ENCODE measurements at regions not wholly inside any gene's neighbourhood (a gene's known extent, or its start where the extent isn't known, plus 50 kb on each side); places are given as distances from the start of the nearest gene placed in this dataset.

- no peak for TF ChIP-seq CTCF (IDR thresholded peaks at IDR 0.05; ENCODE audit: insufficient read depth, low read depth, low read length)
- DNase-seq (ENCODE audit: low read depth), result no peak
- no peak overlapping the region for H3K4me3 ChIP-seq (ENCODE audit: low read depth, low read length)
These were observed 203.3 kb upstream of the CRY1 start for GRCh38 chr12:107296681-107297089.

GRCh38 chr12:107302649-107303341 lies 209.4 kb upstream of the CRY1 start:
- DNase-seq (ENCODE audit: low read depth), result no peak
- H3K4me3 ChIP-seq (ENCODE audit: low read depth, low read length), result no peak overlapping the region
- TF ChIP-seq CTCF (IDR thresholded peaks at IDR 0.05; ENCODE audit: insufficient read depth, low read depth, low read length), result no peak

GRCh38 chr12:107304588-107305532 lies 211.5 kb upstream of the CRY1 start:
- no peak for DNase-seq (ENCODE audit: low read depth)
- no peak for TF ChIP-seq CTCF (IDR thresholded peaks at IDR 0.05; ENCODE audit: insufficient read depth, low read depth, low read length)

GRCh38 chr12:107306141-107306659 lies 212.9 kb upstream of the CRY1 start:
- DNase-seq (ENCODE audit: low read depth), result no peak
- no peak overlapping the region for H3K4me3 ChIP-seq (ENCODE audit: low read depth, low read length)
- TF ChIP-seq CTCF (IDR thresholded peaks at IDR 0.05; ENCODE audit: insufficient read depth, low read depth, low read length), result no peak

More at GRCh38 chr12:107304588-107305532, 211.5 kb upstream of the CRY1 start:
- no peak overlapping the region for H3K4me3 ChIP-seq (ENCODE audit: low read depth, low read length)

GRCh38 chr12:107308310-107308709 lies 215.0 kb upstream of the CRY1 start:
- H3K4me3 ChIP-seq (ENCODE audit: low read depth, low read length), result no peak overlapping the region
- no peak for TF ChIP-seq CTCF (IDR thresholded peaks at IDR 0.05; ENCODE audit: insufficient read depth, low read depth, low read length)
- DNase-seq (ENCODE audit: low read depth), result no peak

GRCh38 chr12:107309020-107309419 lies 215.7 kb upstream of the CRY1 start:
- DNase-seq (ENCODE audit: low read depth), result no peak
- no peak for TF ChIP-seq CTCF (IDR thresholded peaks at IDR 0.05; ENCODE audit: insufficient read depth, low read depth, low read length)
- no peak overlapping the region for H3K4me3 ChIP-seq (ENCODE audit: low read depth, low read length)

Data from fibroblast of villous mesenchyme (primary cell).